CD14-positive monocyte (primary cell): ENCODE measurements at regions not wholly inside any gene's neighbourhood (a gene's known extent, or its start where the extent isn't known, plus 50 kb on each side); places are given as distances from the start of the nearest gene placed in this dataset.

ENCODE experiments used
- DNase-seq, 3 donors: peaks; one replicate each; pipeline ENCODE4 v3.0.0-alpha.2; 2011 to 2022
- H2AFZ ChIP-seq: 2 replicates; pipeline ENCODE4 v1.6.0; 2012; ENCODE audit warnings: mild to moderate bottlenecking, low read depth, low read length, inconsistent platforms; ENCODE audit not compliant: insufficient read depth, poor library complexity, severe bottlenecking
- H3K27ac ChIP-seq, 2 donors: 1 replicate in 1 of 2; 2 replicates in 1 of 2; pipeline ENCODE4 v1.5.1; 2012 to 2013; ENCODE audit warnings: low read length in 2 of 2, control low read depth in 1 of 2, inconsistent platforms in 1 of 2, low read depth in 1 of 2, mild to moderate bottlenecking in 1 of 2
- H3K27me3 ChIP-seq, 2 donors: one replicate each; pipeline versions ENCODE4 v1.6.0 to v1.6.1; 2011 to 2013; ENCODE audit warnings: low read length in 2 of 2; ENCODE audit not compliant: control insufficient read depth in 2 of 2, insufficient read depth in 2 of 2
- H3K36me3 ChIP-seq, 2 donors: replicated peaks in 1 of 2; 1 replicate in 1 of 2; 2 replicates in 1 of 2; pipeline versions ENCODE4 v1.5.1 to v1.6.1; 2012 to 2013; ENCODE audit warnings: low read length in 2 of 2, control low read depth in 1 of 2, inconsistent platforms in 1 of 2, mild to moderate bottlenecking in 1 of 2; ENCODE audit not compliant: insufficient read depth in 2 of 2, control insufficient read depth in 1 of 2
- H3K4me1 ChIP-seq, 2 donors: 1 replicate in 1 of 2; 2 replicates in 1 of 2; pipeline versions ENCODE4 v1.5.1 to v1.6.1; 2012 to 2013; ENCODE audit warnings: low read length in 2 of 2, control low read depth in 1 of 2, inconsistent platforms in 1 of 2, mild to moderate bottlenecking in 1 of 2, moderate library complexity in 1 of 2; ENCODE audit not compliant: insufficient read depth in 2 of 2, control insufficient read depth in 1 of 2
- H3K4me2 ChIP-seq: replicated peaks from 2 replicates; pipeline ENCODE3; 2012; ENCODE audit warnings: low read length, moderate library complexity, mild to moderate bottlenecking; ENCODE audit not compliant: poor library complexity, severe bottlenecking; ENCODE audit errors: extremely low read depth
- H3K4me3 ChIP-seq, 3 experiments: fragments of 200-600 bp in 1 of 3; sonication (generic) in 1 of 3; replicated peaks in 1 of 3; 1 replicate in 2 of 3; 2 replicates in 1 of 3; pipeline ENCODE4 v1.5.1; 2011 to 2013; ENCODE audit warnings: low read length in 3 of 3, mild to moderate bottlenecking in 3 of 3, control low read depth in 2 of 3, low read depth in 2 of 3, inconsistent platforms in 1 of 3, moderate library complexity in 1 of 3
- H3K79me2 ChIP-seq: 2 replicates; pipeline ENCODE4 v1.6.0; 2012; ENCODE audit warnings: mild to moderate bottlenecking, control low read depth, inconsistent platforms, low read length, moderate library complexity; ENCODE audit not compliant: insufficient read depth
- H3K9ac ChIP-seq: 2 replicates; pipeline ENCODE4 v1.6.0; 2017; ENCODE audit warnings: low read length, mild to moderate bottlenecking; ENCODE audit not compliant: insufficient read depth, poor library complexity, severe bottlenecking
- H3K9me3 ChIP-seq, 2 donors: replicated peaks in 1 of 2; 1 replicate in 1 of 2; 2 replicates in 1 of 2; pipeline versions ENCODE4 v1.5.1 to v1.6.1; 2012 to 2013; ENCODE audit warnings: low read length in 2 of 2, control low read depth in 1 of 2; ENCODE audit not compliant: control insufficient read depth in 1 of 2, insufficient read depth in 1 of 2
- H4K20me1 ChIP-seq: 2 replicates; pipeline ENCODE4 v1.6.0; 2012; ENCODE audit warnings: mild to moderate bottlenecking, low read length, control low read depth, moderate library complexity; ENCODE audit not compliant: insufficient read depth
- H3K27ac Mint-ChIP-seq, 7 donors: one replicate each; pipeline ENCODE4 v1.8.0; 2020; ENCODE audit warnings: mild to moderate bottlenecking in 7 of 7, mixed read lengths in 7 of 7, moderate library complexity in 6 of 7, inconsistent platforms in 2 of 7
- H3K27me3 Mint-ChIP-seq, 3 donors: one replicate each; pipeline ENCODE4 v1.8.0; 2021 to 2022; ENCODE audit warnings: low read depth in 3 of 3, mild to moderate bottlenecking in 3 of 3, mixed read lengths in 3 of 3, moderate library complexity in 3 of 3, inconsistent platforms in 1 of 3
- H3K36me3 Mint-ChIP-seq, 2 donors: one replicate each; pipeline ENCODE4 v1.8.0; 2020; ENCODE audit warnings: mixed read lengths in 2 of 2, inconsistent platforms in 1 of 2, mild to moderate bottlenecking in 1 of 2
- H3K4me1 Mint-ChIP-seq: one replicate; pipeline ENCODE4 v1.8.0; 2020; ENCODE audit warnings: mild to moderate bottlenecking, mixed read lengths
- H3K4me3 Mint-ChIP-seq, 2 donors: one replicate each; pipeline ENCODE4 v1.8.0; 2020; ENCODE audit warnings: mild to moderate bottlenecking in 2 of 2, mixed read lengths in 2 of 2, moderate library complexity in 1 of 2
- H3K9me3 Mint-ChIP-seq, 7 donors: one replicate each; pipeline ENCODE4 v1.8.0; 2020 to 2022; ENCODE audit warnings: mixed read lengths in 7 of 7, mild to moderate bottlenecking in 6 of 7, moderate library complexity in 6 of 7, inconsistent platforms in 2 of 7
- WGBS: methylation state at CpG from one replicate; pipeline ENCODE4 v1.1.5; 2013; ENCODE audit warnings: missing lambda C conversion rate; ENCODE audit not compliant: insufficient coverage; 5-methylcytosine and 5-hydroxymethylcytosine counted together
- intact Hi-C, 2 donors: fragments of 100-400 bp; cut with micrococcal nuclease; formaldehyde crosslinking; loops; one replicate each; pipeline versions ENCODE4 v1.15.0 to v1.15.1; 2023
- TF ChIP-seq, protein P1 (sequence below): fragments of 200-600 bp; IDR thresholded peaks from one replicate; pipeline ENCODE4 v1.8.0; 2022; ENCODE audit warnings: antibody characterized with exemption, mild to moderate bottlenecking

DNA sequence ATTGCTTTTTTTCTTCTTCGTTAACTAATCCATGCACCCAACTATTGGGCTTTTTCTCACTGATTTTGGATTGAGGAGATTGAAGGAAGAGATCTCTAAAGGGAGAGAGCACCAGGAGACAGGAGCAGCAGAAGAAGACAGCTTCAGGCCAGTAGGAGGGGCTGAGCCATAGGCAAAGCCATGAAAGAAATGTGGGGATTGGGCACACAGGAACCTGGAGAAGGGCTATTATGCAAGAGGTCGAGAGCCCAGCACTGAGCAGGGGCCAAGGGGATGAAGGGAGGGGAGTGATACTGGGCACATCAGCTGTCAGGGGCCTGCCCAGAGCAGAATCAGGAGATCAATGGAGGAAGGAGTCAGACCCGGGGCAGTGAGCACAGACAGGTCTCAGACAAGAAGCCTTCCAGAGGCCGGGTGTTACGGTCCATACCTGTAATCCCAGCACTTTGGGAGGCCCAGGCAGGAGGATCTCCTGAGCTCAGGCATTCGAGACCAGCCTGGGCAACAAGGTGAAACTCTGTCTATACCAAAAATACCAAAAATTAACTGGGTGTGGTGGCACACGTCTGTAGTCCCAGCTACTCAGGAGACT, 140.9 kb downstream of the BCOR start:
- Histone ChIP-seq H3K79me2 (no peaks in the 10 kb centered on the region), H4K20me1 (no peaks in the 10 kb centered on the region), H3K36me3 (no peaks in the 10 kb centered on the region), H3K27ac (no peak overlapping the region), H2AFZ (no peak overlapping the region), H3K9me3 (no peaks in the 10 kb centered on the region), H3K4me2 (no peak overlapping the region), H3K4me3 (no peak overlapping the region), H3K4me1 (peaks cover 7 to 8% of the 10 kb centered on the region in 2 donors), H3K27me3 (no peaks in the 10 kb centered on the region), H3K9ac (no peak overlapping the region)
- Mint-ChIP-seq H3K27ac (no peak overlapping the region), H3K27me3 (peaks cover 1 to 11% (median 2%) of the 10 kb centered on the region in 3 donors), H3K36me3 (no peaks in the 10 kb centered on the region), H3K4me1 (peaks cover 11% of the 10 kb centered on the region), H3K9me3 (peaks cover 0 to 4% (median 0%) of the 10 kb centered on the region in 7 donors), H3K4me3 (no peak overlapping the region)
- intact Hi-C loops, result no loop called here
- DNase-seq, result no peak
- WGBS, result 50% methylated on average over 2 of the region's 7 CpGs
- TF ChIP-seq, protein P1, sequence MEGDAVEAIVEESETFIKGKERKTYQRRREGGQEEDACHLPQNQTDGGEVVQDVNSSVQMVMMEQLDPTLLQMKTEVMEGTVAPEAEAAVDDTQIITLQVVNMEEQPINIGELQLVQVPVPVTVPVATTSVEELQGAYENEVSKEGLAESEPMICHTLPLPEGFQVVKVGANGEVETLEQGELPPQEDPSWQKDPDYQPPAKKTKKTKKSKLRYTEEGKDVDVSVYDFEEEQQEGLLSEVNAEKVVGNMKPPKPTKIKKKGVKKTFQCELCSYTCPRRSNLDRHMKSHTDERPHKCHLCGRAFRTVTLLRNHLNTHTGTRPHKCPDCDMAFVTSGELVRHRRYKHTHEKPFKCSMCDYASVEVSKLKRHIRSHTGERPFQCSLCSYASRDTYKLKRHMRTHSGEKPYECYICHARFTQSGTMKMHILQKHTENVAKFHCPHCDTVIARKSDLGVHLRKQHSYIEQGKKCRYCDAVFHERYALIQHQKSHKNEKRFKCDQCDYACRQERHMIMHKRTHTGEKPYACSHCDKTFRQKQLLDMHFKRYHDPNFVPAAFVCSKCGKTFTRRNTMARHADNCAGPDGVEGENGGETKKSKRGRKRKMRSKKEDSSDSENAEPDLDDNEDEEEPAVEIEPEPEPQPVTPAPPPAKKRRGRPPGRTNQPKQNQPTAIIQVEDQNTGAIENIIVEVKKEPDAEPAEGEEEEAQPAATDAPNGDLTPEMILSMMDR, result no peak

DNA sequence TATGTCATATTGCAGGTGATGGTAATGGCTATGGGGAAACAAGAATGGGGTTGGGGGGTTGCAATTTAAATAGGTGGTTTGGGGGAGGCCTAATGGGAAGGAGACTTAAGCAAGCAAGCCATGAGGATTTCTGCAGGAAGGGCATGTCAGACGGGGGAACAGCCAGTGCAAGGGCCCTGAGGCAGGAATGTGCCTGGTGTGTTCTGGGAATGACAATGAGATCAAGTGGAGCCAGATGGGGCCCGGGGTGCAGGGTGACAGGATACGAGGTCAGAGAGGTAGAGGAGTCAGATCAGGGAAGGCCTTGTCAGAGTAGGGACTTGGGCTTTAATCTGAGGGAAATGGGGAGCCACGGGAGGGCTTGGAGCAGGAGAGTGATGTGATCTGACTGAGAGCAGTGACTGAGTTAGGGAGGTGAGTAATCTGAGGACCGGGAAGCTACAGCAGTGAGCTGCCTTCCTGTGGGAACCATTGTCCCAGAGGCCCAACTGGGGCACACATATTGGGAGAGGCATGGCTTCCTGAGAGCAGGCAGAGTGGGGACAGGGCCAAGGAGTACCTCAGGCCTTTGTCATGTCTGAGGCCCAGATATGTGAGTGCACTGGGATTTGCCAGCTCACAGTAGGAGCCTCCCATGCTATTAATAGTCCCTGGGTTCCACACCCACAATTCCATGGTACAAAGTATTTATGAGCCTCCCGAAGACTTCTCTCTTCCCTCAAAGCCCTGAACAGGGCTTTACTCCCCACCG, 139.8 kb downstream of the BCOR start:
- TF ChIP-seq, protein P1, result no peak
- intact Hi-C loops, result no loop called here
- no peak overlapping the region for H2AFZ ChIP-seq
- H3K27me3 Mint-ChIP-seq, result peaks cover 1 to 11% (median 2%) of the 10 kb centered on the region in 3 donors
- no peaks in the 10 kb centered on the region for H3K27me3 ChIP-seq
- WGBS, result 89% methylated on average over 5 of the region's 7 CpGs
- H4K20me1 ChIP-seq, result no peaks in the 10 kb centered on the region
- DNase-seq, result no peak
- H3K27ac ChIP-seq, result no peak overlapping the region
- H3K79me2 ChIP-seq, result no peaks in the 10 kb centered on the region
- H3K27ac Mint-ChIP-seq, result no peak overlapping the region
- no peaks in the 10 kb centered on the region for H3K36me3 ChIP-seq
- no peak overlapping the region for H3K4me3 Mint-ChIP-seq
- H3K4me3 ChIP-seq, result no peak overlapping the region
- H3K4me2 ChIP-seq, result no peak overlapping the region
- peaks cover 7 to 8% of the 10 kb centered on the region in 2 donors for H3K4me1 ChIP-seq
- H3K9me3 Mint-ChIP-seq, result peaks cover 0 to 3% (median 0%) of the 10 kb centered on the region in 7 donors
- H3K36me3 Mint-ChIP-seq, result no peaks in the 10 kb centered on the region
- no peak overlapping the region for H3K9ac ChIP-seq
- peaks cover 11% of the 10 kb centered on the region for H3K4me1 Mint-ChIP-seq
- no peaks in the 10 kb centered on the region for H3K9me3 ChIP-seq
